Left ventricle myocardium inferior (tissue), 1 donor: ENCODE measurements at regions not wholly inside any gene's neighbourhood (a gene's known extent, or its start where the extent isn't known, plus 50 kb on each side); places are given as distances from the start of the nearest gene placed in this dataset.

Experiments used
- DNase-seq: peaks from one replicate; pipeline ENCODE4 v3.0.0-alpha.2; 2020
- H3K27ac ChIP-seq: fragments of 200-600 bp; replicated peaks from 2 replicates; pipeline ENCODE4 v1.8.0; 2021
- H3K27me3 ChIP-seq: fragments of 200-600 bp; 2 replicates; pipeline ENCODE4 v1.8.0; 2021; ENCODE audit warnings: low read depth
- H3K36me3 ChIP-seq: fragments of 200-600 bp; 2 replicates; pipeline ENCODE4 v1.8.0; 2021
- H3K4me1 ChIP-seq: fragments of 200-600 bp; 2 replicates; pipeline ENCODE4 v1.8.0; 2021
- H3K4me3 ChIP-seq: fragments of 200-600 bp; 2 replicates; pipeline ENCODE4 v1.8.0; 2021; ENCODE audit warnings: mild to moderate bottlenecking, moderate library complexity
- H3K9me3 ChIP-seq: fragments of 200-600 bp; replicated peaks from 2 replicates; pipeline ENCODE4 v1.8.0; 2021
- intact Hi-C: fragments of 100-400 bp; cut with micrococcal nuclease; formaldehyde crosslinking; loops from one replicate; pipeline ENCODE4 v1.11.0; 2022
- TF ChIP-seq, protein P1 (sequence below): fragments of 200-600 bp; IDR thresholded peaks from 2 replicates; pipeline ENCODE4 v1.8.0; 2021; ENCODE audit warnings: antibody characterized with exemption, mild to moderate bottlenecking, borderline replicate concordance
- donor health status: DM: no; HTN: yes; CAD: no; lungs with severe emphysema.

DNA sequence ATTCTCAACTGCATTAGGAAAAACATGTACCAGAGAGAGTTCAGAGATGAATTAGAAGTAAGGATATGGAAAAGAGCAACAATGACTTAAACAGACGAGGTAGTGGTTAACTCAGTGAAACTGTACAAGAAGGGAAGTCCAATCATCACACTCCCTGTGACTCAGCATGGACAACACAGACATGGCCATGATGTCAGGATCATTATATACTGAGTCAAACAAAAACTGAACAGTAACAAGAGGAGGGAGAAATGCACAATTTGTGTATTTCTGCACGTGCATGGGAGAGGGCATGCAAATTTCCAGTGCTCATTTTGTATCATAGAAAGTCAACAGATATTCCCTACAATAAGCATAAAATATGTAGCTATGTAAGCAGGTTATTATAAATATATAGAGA, 1037.8 kb downstream of the BCL11B start:
- DNase-seq = no peak
- TF ChIP-seq, protein P1, sequence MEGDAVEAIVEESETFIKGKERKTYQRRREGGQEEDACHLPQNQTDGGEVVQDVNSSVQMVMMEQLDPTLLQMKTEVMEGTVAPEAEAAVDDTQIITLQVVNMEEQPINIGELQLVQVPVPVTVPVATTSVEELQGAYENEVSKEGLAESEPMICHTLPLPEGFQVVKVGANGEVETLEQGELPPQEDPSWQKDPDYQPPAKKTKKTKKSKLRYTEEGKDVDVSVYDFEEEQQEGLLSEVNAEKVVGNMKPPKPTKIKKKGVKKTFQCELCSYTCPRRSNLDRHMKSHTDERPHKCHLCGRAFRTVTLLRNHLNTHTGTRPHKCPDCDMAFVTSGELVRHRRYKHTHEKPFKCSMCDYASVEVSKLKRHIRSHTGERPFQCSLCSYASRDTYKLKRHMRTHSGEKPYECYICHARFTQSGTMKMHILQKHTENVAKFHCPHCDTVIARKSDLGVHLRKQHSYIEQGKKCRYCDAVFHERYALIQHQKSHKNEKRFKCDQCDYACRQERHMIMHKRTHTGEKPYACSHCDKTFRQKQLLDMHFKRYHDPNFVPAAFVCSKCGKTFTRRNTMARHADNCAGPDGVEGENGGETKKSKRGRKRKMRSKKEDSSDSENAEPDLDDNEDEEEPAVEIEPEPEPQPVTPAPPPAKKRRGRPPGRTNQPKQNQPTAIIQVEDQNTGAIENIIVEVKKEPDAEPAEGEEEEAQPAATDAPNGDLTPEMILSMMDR = no peak
- H3K4me3 ChIP-seq = no peak overlapping the region
- no peak overlapping the region for H3K27ac ChIP-seq
- intact Hi-C loops = no loop called here
- no peaks in the 10 kb centered on the region for H3K36me3 ChIP-seq
- no peaks in the 10 kb centered on the region for H3K9me3 ChIP-seq
- H3K4me1 ChIP-seq = no peaks in the 10 kb centered on the region
- H3K27me3 ChIP-seq = peaks cover 14% of the 10 kb centered on the region

DNA sequence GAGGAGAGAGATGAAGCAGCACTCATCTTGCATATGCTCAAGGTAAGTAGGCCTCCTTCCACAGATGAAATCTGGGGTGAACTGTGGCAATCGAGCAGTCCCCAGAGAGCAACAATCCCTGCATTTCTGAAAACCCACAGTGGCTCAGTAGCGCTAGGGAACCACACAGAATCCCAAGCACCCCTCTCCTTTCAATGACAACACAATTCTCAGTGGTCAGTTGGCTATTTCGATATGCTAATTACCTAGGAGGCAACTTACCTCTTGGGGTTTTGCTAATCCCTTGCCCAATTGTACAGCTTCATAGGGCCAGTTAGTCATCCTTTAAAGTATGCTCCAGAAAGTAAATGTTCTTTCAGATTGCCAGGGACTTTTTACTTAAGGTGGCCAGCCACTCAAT, 1035.7 kb downstream of the BCL11B start:
- H3K9me3 ChIP-seq = no peaks in the 10 kb centered on the region
- DNase-seq = no peak
- no peaks in the 10 kb centered on the region for H3K4me1 ChIP-seq
- no peak overlapping the region for H3K4me3 ChIP-seq
- intact Hi-C loops = no loop called here
- H3K36me3 ChIP-seq = no peaks in the 10 kb centered on the region
- H3K27me3 ChIP-seq = peaks cover 20% of the 10 kb centered on the region
- TF ChIP-seq, protein P1 = no peak
- H3K27ac ChIP-seq = no peak overlapping the region

DNA sequence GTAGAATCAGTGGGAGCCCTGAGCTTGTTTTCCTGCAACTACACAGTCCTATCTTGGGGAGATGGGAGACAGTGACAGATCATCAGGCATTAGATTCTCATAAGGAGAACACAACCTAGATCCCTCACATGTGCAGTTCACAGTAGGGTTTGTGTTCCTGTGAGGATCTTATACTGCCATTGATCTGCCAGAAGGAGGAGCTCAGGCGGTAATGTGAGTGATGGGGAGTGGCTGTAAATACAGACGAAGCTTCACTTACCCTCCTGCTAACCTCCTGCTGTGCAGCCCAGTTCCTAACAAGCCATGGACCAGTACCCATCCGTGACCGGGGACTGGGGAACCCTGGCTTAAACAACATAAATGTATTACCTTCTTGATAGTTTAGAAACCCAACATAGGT, 1034.1 kb downstream of the BCL11B start:
- no peak overlapping the region for H3K27ac ChIP-seq
- no peaks in the 10 kb centered on the region for H3K36me3 ChIP-seq
- no peaks in the 10 kb centered on the region for H3K9me3 ChIP-seq
- no peaks in the 10 kb centered on the region for H3K4me1 ChIP-seq
- no peak overlapping the region for H3K4me3 ChIP-seq
- intact Hi-C loops = no loop called here
- DNase-seq = no peak
- H3K27me3 ChIP-seq = peaks cover 28% of the 10 kb centered on the region
- TF ChIP-seq, protein P1 = no peak

DNA sequence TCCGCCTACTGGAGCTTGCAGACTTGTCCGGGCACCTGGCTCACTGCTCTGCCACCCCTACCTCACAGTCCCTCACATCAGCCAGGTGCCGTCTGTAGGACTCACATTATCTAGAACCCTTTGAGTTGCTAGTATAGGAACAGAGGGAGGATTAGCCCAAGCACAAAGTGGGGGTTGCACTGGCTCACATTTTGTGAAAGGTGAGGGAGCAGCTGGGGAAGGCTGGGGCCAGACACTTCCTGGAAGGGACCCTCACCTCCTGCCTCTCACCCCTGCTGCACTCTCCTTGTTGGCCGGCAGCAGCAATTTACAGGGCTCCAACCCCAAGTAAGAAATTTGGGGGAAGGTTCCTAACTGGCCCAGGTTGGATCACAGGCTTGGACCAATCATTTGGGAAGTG, 1031.6 kb downstream of the BCL11B start:
- Histone ChIP-seq H3K27ac (no peak overlapping the region), H3K36me3 (no peaks in the 10 kb centered on the region), H3K4me1 (no peaks in the 10 kb centered on the region), H3K4me3 (no peak overlapping the region), H3K9me3 (no peaks in the 10 kb centered on the region), H3K27me3 (peaks cover 28% of the 10 kb centered on the region)
- TF ChIP-seq, protein P1 = no peak
- no peak for DNase-seq
- intact Hi-C loops = no loop called here

DNA sequence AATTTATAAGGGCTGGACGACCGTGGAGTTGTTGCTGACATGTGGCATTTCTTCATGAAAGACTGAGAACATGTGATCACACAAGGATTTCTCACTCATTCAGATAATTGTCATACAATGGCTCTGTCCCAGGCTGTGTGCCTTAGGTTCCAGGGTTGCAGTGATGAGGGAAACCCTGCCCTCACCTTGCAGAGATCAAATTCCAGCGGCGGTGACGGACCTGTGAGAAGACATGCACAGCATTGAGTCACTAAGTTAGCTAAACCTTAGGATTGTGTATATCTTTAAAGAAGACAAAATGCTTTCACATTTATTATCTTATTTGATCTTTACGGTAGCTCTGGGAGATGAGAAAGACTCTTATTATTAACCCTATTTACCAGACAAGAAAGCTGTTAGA, 1029.1 kb downstream of the BCL11B start:
- TF ChIP-seq, protein P1 = no peak
- Histone ChIP-seq H3K36me3 (no peaks in the 10 kb centered on the region), H3K9me3 (no peaks in the 10 kb centered on the region), H3K27me3 (peaks cover 18% of the 10 kb centered on the region), H3K27ac (no peak overlapping the region), H3K4me3 (no peak overlapping the region), H3K4me1 (no peaks in the 10 kb centered on the region)
- intact Hi-C loops = no loop called here
- DNase-seq = no peak

DNA sequence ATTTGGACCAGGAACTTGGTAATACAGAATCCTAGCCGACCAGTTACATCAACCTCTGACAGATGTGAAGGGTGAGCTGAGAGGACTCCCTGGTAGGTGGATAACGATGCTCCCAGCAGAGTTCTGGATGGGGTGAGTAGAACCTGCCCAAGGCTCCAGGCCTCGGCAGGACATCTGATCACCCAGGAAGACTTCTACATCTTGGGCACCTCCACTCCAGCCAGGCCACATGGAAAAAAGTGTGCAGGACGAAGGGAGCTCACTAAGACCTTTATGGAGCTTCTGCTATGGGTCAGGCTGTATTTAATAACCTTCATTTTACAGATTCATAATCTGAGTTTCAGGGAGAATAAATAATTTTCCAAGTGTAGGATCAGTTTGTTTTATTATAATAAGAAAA, 1028.7 kb downstream of the BCL11B start:
- H3K4me1 ChIP-seq = no peaks in the 10 kb centered on the region
- peaks cover 18% of the 10 kb centered on the region for H3K27me3 ChIP-seq
- no peak overlapping the region for H3K27ac ChIP-seq
- DNase-seq = no peak
- intact Hi-C loops = no loop called here
- no peaks in the 10 kb centered on the region for H3K36me3 ChIP-seq
- no peak overlapping the region for H3K4me3 ChIP-seq
- H3K9me3 ChIP-seq = no peaks in the 10 kb centered on the region
- TF ChIP-seq, protein P1 = no peak
